H9 (cell line): ENCODE measurements at regions not wholly inside any gene's neighbourhood (a gene's known extent, or its start where the extent isn't known, plus 50 kb on each side); places are given as distances from the start of the nearest gene placed in this dataset.

Source experiments
- DNase-seq: peaks from one replicate; pipeline ENCODE4 v3.0.0-alpha.2; 2017
- H2AFZ ChIP-seq: one replicate; pipeline ENCODE4 v1.6.1; 2013; ENCODE audit warnings: mild to moderate bottlenecking, low read length, control low read depth, moderate library complexity
- H2AK5ac ChIP-seq: 2 replicates; pipeline ENCODE4 v1.6.1; 2013; ENCODE audit warnings: low read length, control low read depth, mixed read lengths; ENCODE audit not compliant: insufficient read length
- H2BK120ac ChIP-seq: one replicate; pipeline ENCODE4 v1.6.1; 2013; ENCODE audit warnings: low read depth, mild to moderate bottlenecking, low read length, control low read depth, inconsistent platforms; ENCODE audit not compliant: poor library complexity, severe bottlenecking
- H2BK12ac ChIP-seq: 2 replicates; pipeline ENCODE4 v1.6.1; 2013; ENCODE audit warnings: low read length, control low read depth, mixed read lengths, low read depth; ENCODE audit not compliant: insufficient read length
- H2BK15ac ChIP-seq: 2 replicates; pipeline ENCODE4 v1.6.1; 2013; ENCODE audit warnings: low read depth, low read length, control low read depth
- H2BK20ac ChIP-seq: one replicate; pipeline ENCODE4 v1.6.1; 2013; ENCODE audit warnings: low read depth, mild to moderate bottlenecking, low read length, control low read depth, inconsistent platforms; ENCODE audit not compliant: poor library complexity, severe bottlenecking
- H2BK5ac ChIP-seq: 2 replicates; pipeline ENCODE4 v1.6.1; 2013; ENCODE audit warnings: low read length, control low read depth, mixed read lengths; ENCODE audit not compliant: insufficient read length
- H3K14ac ChIP-seq: 2 replicates; pipeline ENCODE4 v1.6.1; 2013; ENCODE audit warnings: low read length, control low read depth; ENCODE audit not compliant: insufficient read depth
- H3K18ac ChIP-seq: 2 replicates; pipeline ENCODE4 v1.6.1; 2013; ENCODE audit warnings: low read depth, mild to moderate bottlenecking, mixed read lengths, low read length, control low read depth; ENCODE audit not compliant: insufficient read length
- H3K23ac ChIP-seq: 2 replicates; pipeline ENCODE4 v1.6.1; 2013; ENCODE audit warnings: low read length, control low read depth, mixed read lengths, low read depth; ENCODE audit not compliant: insufficient read length
- H3K23me2 ChIP-seq: 2 replicates; pipeline ENCODE4 v1.6.1; 2013; ENCODE audit warnings: low read depth, mild to moderate bottlenecking, mixed read lengths, low read length, control low read depth; ENCODE audit not compliant: insufficient read length, poor library complexity, severe bottlenecking
- H3K27ac ChIP-seq: 2 replicates; pipeline ENCODE4 v1.5.1; 2013; ENCODE audit warnings: low read length, control low read depth, mixed read lengths, low read depth; ENCODE audit not compliant: insufficient read length
- H3K27me3 ChIP-seq: 2 replicates; pipeline ENCODE4 v1.6.1; 2013; ENCODE audit warnings: low read length, control low read depth, inconsistent platforms; ENCODE audit not compliant: insufficient read depth
- H3K4ac ChIP-seq: 2 replicates; pipeline ENCODE4 v1.6.1; 2013; ENCODE audit warnings: low read depth, mild to moderate bottlenecking, control low read depth, inconsistent platforms, low read length, moderate library complexity
- H3K4me1 ChIP-seq: 2 replicates; pipeline ENCODE4 v1.6.1; 2013; ENCODE audit warnings: low read length, control low read depth, inconsistent platforms; ENCODE audit not compliant: insufficient read depth
- H3K4me2 ChIP-seq: 2 replicates; pipeline ENCODE4 v1.6.1; 2013; ENCODE audit warnings: low read length, control low read depth, mixed read lengths; ENCODE audit not compliant: insufficient read length, insufficient read depth
- H3K56ac ChIP-seq: 2 replicates; pipeline ENCODE4 v1.6.1; 2013; ENCODE audit warnings: low read depth, mild to moderate bottlenecking, mixed read lengths, low read length, control low read depth; ENCODE audit not compliant: insufficient read length
- H3K79me1 ChIP-seq: 2 replicates; pipeline ENCODE4 v1.6.1; 2013; ENCODE audit warnings: low read depth, mild to moderate bottlenecking, moderate library complexity, low read length, control low read depth, inconsistent platforms; ENCODE audit not compliant: insufficient read depth, poor library complexity, severe bottlenecking
- H3K79me2 ChIP-seq: 2 replicates; pipeline ENCODE4 v1.6.1; 2013; ENCODE audit warnings: low read length, control low read depth, inconsistent platforms; ENCODE audit not compliant: insufficient read depth
- H3K9ac ChIP-seq: 2 replicates; pipeline ENCODE4 v1.6.1; 2013; ENCODE audit warnings: low read length, control low read depth, mixed read lengths; ENCODE audit not compliant: insufficient read length; ENCODE audit errors: extremely low read depth
- H3K9me3 ChIP-seq: one replicate; pipeline ENCODE4 v1.6.1; 2013; ENCODE audit warnings: low read depth, low read length, inconsistent platforms; ENCODE audit not compliant: control insufficient read depth
- H3T11ph ChIP-seq: one replicate; pipeline ENCODE4 v1.6.1; 2013; ENCODE audit warnings: mild to moderate bottlenecking, low read length, control low read depth, inconsistent platforms
- H4K20me1 ChIP-seq: one replicate; pipeline ENCODE4 v1.6.1; 2013; ENCODE audit not compliant: control insufficient read depth, insufficient read length, insufficient read depth
- H4K5ac ChIP-seq: 2 replicates; pipeline ENCODE4 v1.6.1; 2013; ENCODE audit warnings: low read depth, mild to moderate bottlenecking, mixed read lengths, low read length, control low read depth; ENCODE audit not compliant: insufficient read length
- H4K8ac ChIP-seq: replicated peaks from 2 replicates; pipeline ENCODE4 v1.6.1; 2013; ENCODE audit warnings: low read length, control low read depth, mixed read lengths, low read depth; ENCODE audit not compliant: insufficient read length
- H4K91ac ChIP-seq: 2 replicates; pipeline ENCODE4 v1.6.1; 2013; ENCODE audit warnings: low read depth, mild to moderate bottlenecking, moderate library complexity, mixed read lengths, low read length, control low read depth; ENCODE audit not compliant: insufficient read length
- H3K27ac Mint-ChIP-seq, 3 experiments: 2 replicates in 2 of 3; 3 replicates in 1 of 3; pipeline ENCODE4 v1.8.0; 2020 to 2021; ENCODE audit warnings: mixed read lengths in 3 of 3, mild to moderate bottlenecking in 1 of 3, moderate library complexity in 1 of 3
- H3K27me3 Mint-ChIP-seq: 2 replicates; pipeline ENCODE4 v1.8.0; 2021; ENCODE audit warnings: low read depth, mild to moderate bottlenecking, moderate library complexity, mixed read lengths
- H3K36me3 Mint-ChIP-seq, 3 experiments: 2 replicates in 2 of 3; 3 replicates in 1 of 3; pipeline ENCODE4 v1.8.0; 2020 to 2021; ENCODE audit warnings: low read depth in 3 of 3, mixed read lengths in 3 of 3; ENCODE audit not compliant: insufficient read depth in 1 of 3
- H3K4me1 Mint-ChIP-seq, 2 experiments: 2 replicates each; pipeline ENCODE4 v1.8.0; 2020; ENCODE audit warnings: mixed read lengths in 2 of 2
- H3K4me3 Mint-ChIP-seq, 2 experiments: 2 replicates in 1 of 2; 3 replicates in 1 of 2; pipeline ENCODE4 v1.8.0; 2020 to 2021; ENCODE audit warnings: mild to moderate bottlenecking in 2 of 2, mixed read lengths in 2 of 2, moderate library complexity in 1 of 2
- H3K9me3 Mint-ChIP-seq, 2 experiments: 2 replicates in 1 of 2; 3 replicates in 1 of 2; pipeline ENCODE4 v1.8.0; 2020; ENCODE audit warnings: mild to moderate bottlenecking in 2 of 2, mixed read lengths in 2 of 2, moderate library complexity in 1 of 2
- WGBS: extraction: QIAGEN DNeasy Blood & Tissue Kit; methylation state at CpG from one replicate; pipeline ENCODE4 v1.1.7; 2013; ENCODE audit warnings: missing lambda C conversion rate, low lambda C conversion rate, mixed read lengths; ENCODE audit not compliant: insufficient read length; ENCODE audit errors: extremely low coverage; 5-methylcytosine and 5-hydroxymethylcytosine counted together
- TF ChIP-seq, protein P1 (sequence below): fragments of 200-600 bp; sonication (generic); conservative IDR thresholded peaks from 3 replicates; pipeline ENCODE4 v1.8.0; 2021; ENCODE audit warnings: antibody characterized with exemption, mild to moderate bottlenecking

DNA sequence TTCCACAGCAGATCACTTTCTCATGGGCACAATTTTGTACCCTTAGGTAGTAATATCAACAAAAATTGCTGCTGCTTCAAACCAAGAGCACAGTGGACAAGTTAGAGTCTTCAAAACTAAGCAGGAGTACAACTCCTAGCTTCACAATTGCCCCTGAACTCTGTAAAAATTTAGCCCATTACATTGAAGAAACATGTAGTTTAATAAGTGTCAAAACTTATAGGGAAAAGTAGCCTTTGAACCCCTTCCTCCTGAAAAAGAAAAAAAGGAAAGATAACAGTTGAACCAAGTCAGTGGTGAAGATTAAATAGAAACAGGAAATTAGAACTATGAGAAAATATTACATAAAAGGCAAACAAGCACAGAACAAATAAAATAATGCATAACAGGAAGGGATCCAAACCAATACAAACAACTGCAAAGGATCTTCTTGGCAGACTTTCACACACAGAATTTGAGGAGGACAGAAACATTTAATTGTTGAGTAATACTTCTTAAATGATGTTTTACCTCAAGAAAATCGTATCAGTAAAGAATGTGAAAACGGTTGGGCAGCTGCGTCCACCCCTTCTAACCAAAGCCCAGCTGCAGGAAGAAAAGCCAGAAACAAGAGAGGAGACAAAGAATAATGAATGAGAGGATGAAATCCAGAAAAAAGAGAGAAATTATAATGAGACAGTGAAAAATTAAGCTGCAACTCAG, 636.0 kb downstream of the NR2F1-AS1 start:
- Histone ChIP-seq H3K4ac (no peak overlapping the region), H3K79me1 (no peaks in the 10 kb centered on the region)

More for the DNA sequence above, 636.0 kb downstream of the NR2F1-AS1 start:
- Histone ChIP-seq H4K20me1 (no peaks in the 10 kb centered on the region), H4K91ac (no peak overlapping the region), H2BK20ac (no peak overlapping the region), H3K9ac (no peak overlapping the region), H3K9me3 (no peaks in the 10 kb centered on the region), H2BK12ac (no peak overlapping the region), H3K4me1 (no peaks in the 10 kb centered on the region), H4K8ac (no peak overlapping the region), H3K14ac (no peak overlapping the region), H3K27me3 (no peaks in the 10 kb centered on the region), H2BK15ac (no peak overlapping the region), H3K23me2 (no peaks in the 10 kb centered on the region), H3K4me2 (no peak overlapping the region), H3K18ac (no peak overlapping the region), H2BK120ac (no peak overlapping the region), H3T11ph (no peak overlapping the region), H4K5ac (no peak overlapping the region), H3K27ac (no peak overlapping the region), H2AFZ (no peak overlapping the region), H3K56ac (no peak overlapping the region), H3K79me2 (no peaks in the 10 kb centered on the region), H2BK5ac (no peak overlapping the region), H2AK5ac (no peak overlapping the region), H3K23ac (no peak overlapping the region)
- peaks cover 0 to 6% of the 10 kb centered on the region in 2 experiments; a peak in 1 of 4 replicates for H3K4me1 Mint-ChIP-seq
- peaks cover 0 to 5% (median 4%) of the 10 kb centered on the region in 3 experiments; a peak in 1 of 7 replicates for H3K36me3 Mint-ChIP-seq
- H3K9me3 Mint-ChIP-seq, result peaks cover 7 to 11% of the 10 kb centered on the region in 2 experiments; a peak in 4 of 5 replicates
- no peak overlapping the region for H3K4me3 Mint-ChIP-seq
- H3K27me3 Mint-ChIP-seq, result no peaks in the 10 kb centered on the region; the same call in 1 of the 2 replicates
- peak overlapping the region in 1 of 3 experiments; percentile 34; a peak in 3 of 7 replicates for H3K27ac Mint-ChIP-seq
- no peak for DNase-seq
- TF ChIP-seq, protein P1, sequence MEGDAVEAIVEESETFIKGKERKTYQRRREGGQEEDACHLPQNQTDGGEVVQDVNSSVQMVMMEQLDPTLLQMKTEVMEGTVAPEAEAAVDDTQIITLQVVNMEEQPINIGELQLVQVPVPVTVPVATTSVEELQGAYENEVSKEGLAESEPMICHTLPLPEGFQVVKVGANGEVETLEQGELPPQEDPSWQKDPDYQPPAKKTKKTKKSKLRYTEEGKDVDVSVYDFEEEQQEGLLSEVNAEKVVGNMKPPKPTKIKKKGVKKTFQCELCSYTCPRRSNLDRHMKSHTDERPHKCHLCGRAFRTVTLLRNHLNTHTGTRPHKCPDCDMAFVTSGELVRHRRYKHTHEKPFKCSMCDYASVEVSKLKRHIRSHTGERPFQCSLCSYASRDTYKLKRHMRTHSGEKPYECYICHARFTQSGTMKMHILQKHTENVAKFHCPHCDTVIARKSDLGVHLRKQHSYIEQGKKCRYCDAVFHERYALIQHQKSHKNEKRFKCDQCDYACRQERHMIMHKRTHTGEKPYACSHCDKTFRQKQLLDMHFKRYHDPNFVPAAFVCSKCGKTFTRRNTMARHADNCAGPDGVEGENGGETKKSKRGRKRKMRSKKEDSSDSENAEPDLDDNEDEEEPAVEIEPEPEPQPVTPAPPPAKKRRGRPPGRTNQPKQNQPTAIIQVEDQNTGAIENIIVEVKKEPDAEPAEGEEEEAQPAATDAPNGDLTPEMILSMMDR, result no peak
- no CpG with 5 or more reads among the region's 3 CpGs for WGBS
